PC-3 (cell line): ENCODE measurements at regions not wholly inside any gene's neighbourhood (a gene's known extent, or its start where the extent isn't known, plus 50 kb on each side); places are given as distances from the start of the nearest gene placed in this dataset.

ENCODE experiments used
- CTCF ChIP-seq: fragments of 300-600 bp; sonication (generic); conservative IDR thresholded peaks from 2 replicates; pipeline ENCODE4 v1.5.1; 2017; ENCODE audit warnings: antibody characterized with exemption, low read depth, mild to moderate bottlenecking, low read length
- EZH2 ChIP-seq: fragments of 300-600 bp; sonication (generic); IDR thresholded peaks from one replicate; pipeline ENCODE4 v1.6.1; 2017; ENCODE audit warnings: antibody characterized with exemption, mild to moderate bottlenecking, low read length; ENCODE audit not compliant: unreplicated experiment
- EZH2phosphoT487 ChIP-seq: fragments of 300-600 bp; sonication (generic); IDR thresholded peaks from 2 replicates; pipeline ENCODE4 v1.6.1; 2018; ENCODE audit warnings: mild to moderate bottlenecking, antibody characterized with exemption, low read length, borderline replicate concordance

- TF ChIP-seq CTCF = no peak
- TF ChIP-seq EZH2 = no peak
- TF ChIP-seq EZH2phosphoT487 = no peak
Measured at GRCh38 chr6:33927112-33927511, 123.3 kb upstream of the MLN start.
